ENCODE measurements at regions not wholly inside any gene's neighbourhood (a gene's known extent, or its start where the extent isn't known, plus 50 kb on each side); places are given as distances from the start of the nearest gene placed in this dataset.

DNA sequence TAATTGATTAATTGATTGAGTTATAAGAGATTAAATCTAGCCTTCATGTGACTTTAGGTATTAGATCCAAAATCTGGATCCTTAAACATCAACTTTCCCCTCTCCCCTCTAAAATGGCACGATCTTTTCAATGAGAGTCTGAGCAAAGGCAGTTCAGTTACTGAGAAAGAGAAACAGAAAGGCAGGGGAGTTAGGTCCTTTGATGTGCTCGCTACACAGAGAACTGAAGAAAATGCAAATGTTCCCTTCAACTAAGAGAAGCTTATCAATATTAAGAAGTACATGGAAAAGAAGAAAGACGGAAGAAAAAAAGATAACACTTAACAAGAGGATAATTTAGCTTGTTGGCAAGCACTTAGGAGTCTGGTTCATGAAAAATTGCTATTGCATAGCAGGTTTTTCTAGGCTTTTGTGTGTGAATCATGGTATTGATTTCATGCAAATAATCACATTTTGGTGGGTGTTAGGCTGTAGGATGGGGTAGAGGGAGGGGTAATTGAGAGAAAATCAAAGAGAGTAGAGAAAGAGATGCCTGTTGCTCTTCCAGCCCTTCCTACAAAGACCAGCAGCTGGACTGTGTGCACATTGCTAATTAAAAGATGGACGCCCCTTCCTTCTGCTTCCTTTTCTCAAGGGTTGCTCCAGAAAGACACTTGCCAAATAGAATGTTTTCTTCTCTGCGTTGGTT is 307.6 kb upstream of the PLXNA2 start:
- no peak for DNase-seq

- DNase-seq: no peak
Measured at GRCh38 chr1:208552928-208553327, 308.7 kb upstream of the PLXNA2 start.

GRCh38 chr1:208556461-208556860 is 312.3 kb upstream of the PLXNA2 start:
- no peak for DNase-seq

- DNase-seq: no peak
Measured at GRCh38 chr1:208557046-208557722, 313.0 kb upstream of the PLXNA2 start.

GRCh38 chr1:208557723-208558094 is 313.5 kb upstream of the PLXNA2 start:
- DNase-seq: no peak

DNA sequence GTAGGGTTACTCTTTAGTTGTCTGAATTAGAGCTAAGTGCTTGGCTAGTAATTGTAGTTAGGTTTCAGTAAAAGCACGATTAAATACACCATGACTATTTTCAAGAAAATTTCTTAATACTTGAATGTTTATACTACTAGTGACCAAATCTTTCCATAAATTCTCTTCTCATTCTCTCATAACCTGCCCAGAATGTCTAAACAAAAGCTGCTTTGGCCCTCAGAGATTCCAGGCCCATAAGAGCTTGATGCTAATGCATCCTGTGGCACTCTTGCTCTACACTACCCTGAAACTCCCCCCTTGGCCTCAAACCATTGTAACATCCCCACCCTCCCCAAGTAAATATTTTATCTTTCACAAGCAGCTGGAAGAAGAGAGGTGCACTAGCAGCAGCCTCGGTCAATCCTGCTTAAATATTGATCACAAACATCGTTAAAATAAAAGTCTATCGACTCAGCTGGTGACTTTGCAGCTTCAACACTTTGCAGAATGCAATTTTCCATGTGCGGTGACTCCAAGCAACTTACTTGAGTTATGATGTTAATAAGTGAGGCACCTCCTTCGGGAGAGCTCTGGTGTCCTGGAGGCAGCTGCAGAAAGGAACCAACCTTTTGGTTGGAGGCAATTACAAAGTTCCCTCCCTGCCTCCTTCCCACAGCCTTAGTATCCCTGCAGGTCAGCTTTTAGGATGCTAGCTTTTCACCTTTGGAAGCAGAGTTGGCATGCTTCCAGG is 315.6 kb upstream of the PLXNA2 start:
- no peak for DNase-seq

DNA sequence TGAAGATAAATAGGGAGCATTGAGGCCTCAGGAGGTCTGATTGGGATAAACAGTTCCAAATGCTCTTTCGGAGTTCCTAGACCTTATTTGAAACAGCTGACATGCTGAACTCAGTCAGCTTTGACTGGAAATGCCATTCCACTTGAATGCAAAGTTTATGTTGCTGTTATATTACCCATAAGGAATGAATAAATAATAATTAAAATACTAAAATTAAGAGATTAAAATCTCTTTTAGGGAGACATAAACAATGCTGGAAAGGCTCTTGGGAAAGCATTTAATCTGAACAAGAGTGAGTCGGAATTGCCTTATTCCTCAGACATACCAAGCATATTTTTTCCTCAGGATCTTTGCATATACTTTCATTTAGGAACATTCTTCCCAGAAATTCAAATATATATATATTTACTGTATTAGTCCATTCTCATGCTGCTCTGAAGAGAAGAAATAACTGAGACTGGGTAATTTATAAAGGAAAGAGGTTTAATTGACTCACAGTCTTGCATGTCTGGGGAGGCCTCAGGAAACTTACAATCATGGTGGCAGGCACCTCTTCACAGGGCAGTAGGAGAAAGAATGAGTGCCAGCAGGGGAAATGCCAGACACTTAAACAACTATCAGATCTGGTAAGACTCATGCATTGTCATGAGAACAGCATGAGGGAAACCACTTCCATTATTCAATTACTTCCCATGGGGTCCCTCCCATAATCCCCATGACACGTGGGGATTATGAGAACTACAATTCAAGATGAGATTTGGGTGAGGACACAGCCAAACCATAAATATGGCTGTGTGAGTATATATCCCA is 318.2 kb upstream of the PLXNA2 start:
- no peak for DNase-seq

GRCh38 chr1:208564466-208564865 is 320.3 kb upstream of the PLXNA2 start:
- DNase-seq: no peak

- DNase-seq: no peak
Measured at GRCh38 chr1:208565756-208566440, 321.7 kb upstream of the PLXNA2 start.

- no peak for DNase-seq
Measured at GRCh38 chr1:208569181-208569580, 325.0 kb upstream of the PLXNA2 start.

GRCh38 chr1:208570362-208570761 is 326.2 kb upstream of the PLXNA2 start:
- DNase-seq: no peak

GRCh38 chr1:208576425-208576824 is 332.2 kb upstream of the PLXNA2 start:
- DNase-seq: no peak

DNA sequence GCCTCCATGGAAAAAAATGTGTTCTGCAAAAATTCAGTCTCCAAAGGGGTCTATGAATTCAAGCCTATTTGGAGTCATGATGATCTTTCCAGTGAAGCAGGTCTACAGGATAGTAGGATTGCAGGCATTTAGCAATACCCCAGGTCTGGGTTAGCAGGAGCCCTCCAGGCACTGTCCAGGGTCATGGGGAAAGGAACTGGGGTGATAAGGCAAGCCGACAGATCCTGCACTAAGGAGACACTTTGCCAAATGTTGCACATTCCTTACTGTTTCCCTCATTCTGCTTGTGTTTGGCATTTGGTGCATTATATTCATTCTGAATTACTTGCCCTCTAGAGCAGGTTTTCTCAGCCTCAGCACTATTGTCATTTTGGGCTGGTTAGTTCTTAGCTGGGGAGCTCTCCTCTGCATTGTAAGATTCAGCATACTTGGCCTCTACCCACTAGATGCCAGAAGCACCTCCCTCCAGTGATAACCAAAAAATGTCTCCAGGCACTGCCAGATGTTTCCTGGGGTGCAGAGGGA is 333.3 kb upstream of the PLXNA2 start:
- DNase-seq: no peak

GRCh38 chr1:208581209-208581608 is 337.0 kb upstream of the PLXNA2 start:
- DNase-seq: no peak

- DNase-seq: no peak
Measured at GRCh38 chr1:208581667-208582066, 337.5 kb upstream of the PLXNA2 start.

- DNase-seq: no peak
Measured at GRCh38 chr1:208584167-208584755, 340.1 kb upstream of the PLXNA2 start.

GRCh38 chr1:208587110-208587509 is 342.9 kb upstream of the PLXNA2 start:
- DNase-seq: no peak

GRCh38 chr1:208593306-208594006 is 349.3 kb upstream of the PLXNA2 start:
- no peak for DNase-seq

DNA sequence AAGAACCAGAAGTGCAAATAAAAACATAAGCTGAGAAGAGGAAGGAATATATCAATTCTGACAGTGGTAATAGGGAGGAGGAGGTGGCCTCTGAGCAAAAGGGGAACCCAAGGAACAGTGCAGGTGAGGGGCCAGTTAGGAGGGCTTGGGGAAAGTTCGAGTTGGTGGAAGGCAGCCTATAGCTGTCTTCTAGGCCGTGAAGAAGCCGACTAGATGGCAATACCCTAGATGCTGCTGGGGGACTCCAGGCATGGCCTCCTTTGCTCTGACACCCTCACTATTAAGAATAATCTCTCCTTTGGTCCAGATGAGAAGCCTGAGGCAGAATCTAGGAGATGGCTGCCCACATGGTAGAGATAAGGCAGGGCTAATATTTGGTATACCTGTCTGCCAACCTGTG is 351.1 kb upstream of the PLXNA2 start:
- DNase-seq: no peak

DNA sequence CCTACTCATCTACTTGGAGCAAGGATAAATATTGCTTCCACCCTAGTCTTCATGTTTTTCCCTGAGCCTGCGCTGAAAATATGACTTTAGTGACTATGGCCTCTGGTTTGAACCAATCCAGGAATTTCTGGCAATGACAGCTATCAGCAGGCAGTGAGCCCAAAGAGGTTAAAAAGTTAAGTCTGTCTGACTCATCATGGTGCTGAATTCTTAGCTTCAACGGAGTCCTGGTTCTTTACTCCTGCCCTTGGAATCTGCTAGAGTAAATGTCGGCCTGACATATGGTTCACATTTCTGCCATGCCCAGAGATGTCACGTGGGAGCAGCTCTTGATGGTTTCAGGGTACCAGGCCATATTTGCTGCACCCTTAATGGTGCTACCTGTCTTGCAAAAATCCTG is 351.6 kb upstream of the PLXNA2 start:
- DNase-seq: no peak

DNA sequence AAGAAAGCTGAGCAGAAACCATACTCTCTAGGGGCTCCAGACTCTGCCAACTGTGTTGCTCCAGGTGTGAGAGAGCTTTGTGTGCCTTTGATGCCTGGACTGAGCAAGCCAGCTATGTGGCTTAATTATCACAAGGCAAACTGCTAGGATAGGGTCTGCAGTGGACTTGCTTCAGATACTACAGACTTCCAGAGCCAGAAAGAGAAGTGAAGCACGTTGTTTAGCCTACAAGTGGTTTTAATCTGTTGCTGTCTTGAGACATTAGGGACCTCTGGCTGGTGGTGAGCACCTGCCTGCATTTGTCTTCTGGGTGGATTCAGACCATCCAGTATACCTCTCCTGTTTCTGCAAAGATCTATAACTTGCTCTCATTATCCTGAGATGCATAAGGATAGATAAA is 353.4 kb upstream of the PLXNA2 start:
- DNase-seq: no peak
